OCI-LY1 (cell line): ENCODE measurements at regions not wholly inside any gene's neighbourhood (a gene's known extent, or its start where the extent isn't known, plus 50 kb on each side); places are given as distances from the start of the nearest gene placed in this dataset.

Experiments
- EZH2 ChIP-seq: fragments of 200-600 bp; sonication (generic), shearing (Covaris generic); IDR thresholded peaks from 2 replicates; pipeline ENCODE4 v1.8.0; 2017; ENCODE audit warnings: borderline replicate concordance, mixed run types, mild to moderate bottlenecking, antibody characterized with exemption, low read length, moderate library complexity, mixed read lengths
- TF ChIP-seq, protein P1 (sequence below): fragments of 200-600 bp; sonication (generic), shearing (Covaris generic); IDR thresholded peaks from 2 replicates; pipeline ENCODE4 v1.5.1; 2017; ENCODE audit warnings: mild to moderate bottlenecking, antibody characterized with exemption, low read length, moderate library complexity, mixed read lengths

- TF ChIP-seq EZH2: no peak
- TF ChIP-seq, protein P1, sequence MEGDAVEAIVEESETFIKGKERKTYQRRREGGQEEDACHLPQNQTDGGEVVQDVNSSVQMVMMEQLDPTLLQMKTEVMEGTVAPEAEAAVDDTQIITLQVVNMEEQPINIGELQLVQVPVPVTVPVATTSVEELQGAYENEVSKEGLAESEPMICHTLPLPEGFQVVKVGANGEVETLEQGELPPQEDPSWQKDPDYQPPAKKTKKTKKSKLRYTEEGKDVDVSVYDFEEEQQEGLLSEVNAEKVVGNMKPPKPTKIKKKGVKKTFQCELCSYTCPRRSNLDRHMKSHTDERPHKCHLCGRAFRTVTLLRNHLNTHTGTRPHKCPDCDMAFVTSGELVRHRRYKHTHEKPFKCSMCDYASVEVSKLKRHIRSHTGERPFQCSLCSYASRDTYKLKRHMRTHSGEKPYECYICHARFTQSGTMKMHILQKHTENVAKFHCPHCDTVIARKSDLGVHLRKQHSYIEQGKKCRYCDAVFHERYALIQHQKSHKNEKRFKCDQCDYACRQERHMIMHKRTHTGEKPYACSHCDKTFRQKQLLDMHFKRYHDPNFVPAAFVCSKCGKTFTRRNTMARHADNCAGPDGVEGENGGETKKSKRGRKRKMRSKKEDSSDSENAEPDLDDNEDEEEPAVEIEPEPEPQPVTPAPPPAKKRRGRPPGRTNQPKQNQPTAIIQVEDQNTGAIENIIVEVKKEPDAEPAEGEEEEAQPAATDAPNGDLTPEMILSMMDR: no peak
These were observed 229.8 kb upstream of the HS6ST1 start for GRCh38 chr2:128548461-128548891.
